CD14-positive monocyte (primary cell): ENCODE measurements at regions not wholly inside any gene's neighbourhood (a gene's known extent, or its start where the extent isn't known, plus 50 kb on each side); places are given as distances from the start of the nearest gene placed in this dataset.

Experiments
- DNase-seq, 3 donors: peaks; one replicate each; pipeline ENCODE4 v3.0.0-alpha.2; 2011 to 2022
- H2AFZ ChIP-seq: 2 replicates; pipeline ENCODE4 v1.6.0; 2012; ENCODE audit warnings: mild to moderate bottlenecking, low read depth, low read length, inconsistent platforms; ENCODE audit not compliant: insufficient read depth, poor library complexity, severe bottlenecking
- H3K27ac ChIP-seq, 2 donors: 1 replicate in 1 of 2; 2 replicates in 1 of 2; pipeline ENCODE4 v1.5.1; 2012 to 2013; ENCODE audit warnings: low read length in 2 of 2, control low read depth in 1 of 2, inconsistent platforms in 1 of 2, low read depth in 1 of 2, mild to moderate bottlenecking in 1 of 2
- H3K27me3 ChIP-seq, 2 donors: one replicate each; pipeline versions ENCODE4 v1.6.0 to v1.6.1; 2011 to 2013; ENCODE audit warnings: low read length in 2 of 2; ENCODE audit not compliant: control insufficient read depth in 2 of 2, insufficient read depth in 2 of 2
- H3K36me3 ChIP-seq, 2 donors: replicated peaks in 1 of 2; 1 replicate in 1 of 2; 2 replicates in 1 of 2; pipeline versions ENCODE4 v1.5.1 to v1.6.1; 2012 to 2013; ENCODE audit warnings: low read length in 2 of 2, control low read depth in 1 of 2, inconsistent platforms in 1 of 2, mild to moderate bottlenecking in 1 of 2; ENCODE audit not compliant: insufficient read depth in 2 of 2, control insufficient read depth in 1 of 2
- H3K4me1 ChIP-seq, 2 donors: 1 replicate in 1 of 2; 2 replicates in 1 of 2; pipeline versions ENCODE4 v1.5.1 to v1.6.1; 2012 to 2013; ENCODE audit warnings: low read length in 2 of 2, control low read depth in 1 of 2, inconsistent platforms in 1 of 2, mild to moderate bottlenecking in 1 of 2, moderate library complexity in 1 of 2; ENCODE audit not compliant: insufficient read depth in 2 of 2, control insufficient read depth in 1 of 2
- H3K4me2 ChIP-seq: replicated peaks from 2 replicates; pipeline ENCODE3; 2012; ENCODE audit warnings: low read length, moderate library complexity, mild to moderate bottlenecking; ENCODE audit not compliant: poor library complexity, severe bottlenecking; ENCODE audit errors: extremely low read depth
- H3K4me3 ChIP-seq, 3 experiments: fragments of 200-600 bp in 1 of 3; sonication (generic) in 1 of 3; replicated peaks in 1 of 3; 1 replicate in 2 of 3; 2 replicates in 1 of 3; pipeline ENCODE4 v1.5.1; 2011 to 2013; ENCODE audit warnings: low read length in 3 of 3, mild to moderate bottlenecking in 3 of 3, control low read depth in 2 of 3, low read depth in 2 of 3, inconsistent platforms in 1 of 3, moderate library complexity in 1 of 3
- H3K79me2 ChIP-seq: 2 replicates; pipeline ENCODE4 v1.6.0; 2012; ENCODE audit warnings: mild to moderate bottlenecking, control low read depth, inconsistent platforms, low read length, moderate library complexity; ENCODE audit not compliant: insufficient read depth
- H3K9ac ChIP-seq: 2 replicates; pipeline ENCODE4 v1.6.0; 2017; ENCODE audit warnings: low read length, mild to moderate bottlenecking; ENCODE audit not compliant: insufficient read depth, poor library complexity, severe bottlenecking
- H3K9me3 ChIP-seq, 2 donors: replicated peaks in 1 of 2; 1 replicate in 1 of 2; 2 replicates in 1 of 2; pipeline versions ENCODE4 v1.5.1 to v1.6.1; 2012 to 2013; ENCODE audit warnings: low read length in 2 of 2, control low read depth in 1 of 2; ENCODE audit not compliant: control insufficient read depth in 1 of 2, insufficient read depth in 1 of 2
- H4K20me1 ChIP-seq: 2 replicates; pipeline ENCODE4 v1.6.0; 2012; ENCODE audit warnings: mild to moderate bottlenecking, low read length, control low read depth, moderate library complexity; ENCODE audit not compliant: insufficient read depth
- H3K27ac Mint-ChIP-seq, 7 donors: one replicate each; pipeline ENCODE4 v1.8.0; 2020; ENCODE audit warnings: mild to moderate bottlenecking in 7 of 7, mixed read lengths in 7 of 7, moderate library complexity in 6 of 7, inconsistent platforms in 2 of 7
- H3K27me3 Mint-ChIP-seq, 3 donors: one replicate each; pipeline ENCODE4 v1.8.0; 2021 to 2022; ENCODE audit warnings: low read depth in 3 of 3, mild to moderate bottlenecking in 3 of 3, mixed read lengths in 3 of 3, moderate library complexity in 3 of 3, inconsistent platforms in 1 of 3
- H3K36me3 Mint-ChIP-seq, 2 donors: one replicate each; pipeline ENCODE4 v1.8.0; 2020; ENCODE audit warnings: mixed read lengths in 2 of 2, inconsistent platforms in 1 of 2, mild to moderate bottlenecking in 1 of 2
- H3K4me1 Mint-ChIP-seq: one replicate; pipeline ENCODE4 v1.8.0; 2020; ENCODE audit warnings: mild to moderate bottlenecking, mixed read lengths
- H3K4me3 Mint-ChIP-seq, 2 donors: one replicate each; pipeline ENCODE4 v1.8.0; 2020; ENCODE audit warnings: mild to moderate bottlenecking in 2 of 2, mixed read lengths in 2 of 2, moderate library complexity in 1 of 2
- H3K9me3 Mint-ChIP-seq, 7 donors: one replicate each; pipeline ENCODE4 v1.8.0; 2020 to 2022; ENCODE audit warnings: mixed read lengths in 7 of 7, mild to moderate bottlenecking in 6 of 7, moderate library complexity in 6 of 7, inconsistent platforms in 2 of 7
- WGBS: methylation state at CpG from one replicate; pipeline ENCODE4 v1.1.5; 2013; ENCODE audit warnings: missing lambda C conversion rate; ENCODE audit not compliant: insufficient coverage; 5-methylcytosine and 5-hydroxymethylcytosine counted together
- intact Hi-C, 2 donors: fragments of 100-400 bp; cut with micrococcal nuclease; formaldehyde crosslinking; loops; one replicate each; pipeline versions ENCODE4 v1.15.0 to v1.15.1; 2023
- TF ChIP-seq, protein P1 (sequence below): fragments of 200-600 bp; IDR thresholded peaks from one replicate; pipeline ENCODE4 v1.8.0; 2022; ENCODE audit warnings: antibody characterized with exemption, mild to moderate bottlenecking

- H3K79me2 ChIP-seq, result no peaks in the 10 kb centered on the region
- H3K4me1 ChIP-seq, result no peaks in the 10 kb centered on the region
- TF ChIP-seq, protein P1, sequence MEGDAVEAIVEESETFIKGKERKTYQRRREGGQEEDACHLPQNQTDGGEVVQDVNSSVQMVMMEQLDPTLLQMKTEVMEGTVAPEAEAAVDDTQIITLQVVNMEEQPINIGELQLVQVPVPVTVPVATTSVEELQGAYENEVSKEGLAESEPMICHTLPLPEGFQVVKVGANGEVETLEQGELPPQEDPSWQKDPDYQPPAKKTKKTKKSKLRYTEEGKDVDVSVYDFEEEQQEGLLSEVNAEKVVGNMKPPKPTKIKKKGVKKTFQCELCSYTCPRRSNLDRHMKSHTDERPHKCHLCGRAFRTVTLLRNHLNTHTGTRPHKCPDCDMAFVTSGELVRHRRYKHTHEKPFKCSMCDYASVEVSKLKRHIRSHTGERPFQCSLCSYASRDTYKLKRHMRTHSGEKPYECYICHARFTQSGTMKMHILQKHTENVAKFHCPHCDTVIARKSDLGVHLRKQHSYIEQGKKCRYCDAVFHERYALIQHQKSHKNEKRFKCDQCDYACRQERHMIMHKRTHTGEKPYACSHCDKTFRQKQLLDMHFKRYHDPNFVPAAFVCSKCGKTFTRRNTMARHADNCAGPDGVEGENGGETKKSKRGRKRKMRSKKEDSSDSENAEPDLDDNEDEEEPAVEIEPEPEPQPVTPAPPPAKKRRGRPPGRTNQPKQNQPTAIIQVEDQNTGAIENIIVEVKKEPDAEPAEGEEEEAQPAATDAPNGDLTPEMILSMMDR, result no peak
- no peak overlapping the region for H3K4me2 ChIP-seq
- intact Hi-C loops, result no loop called here
- H3K9ac ChIP-seq, result no peak overlapping the region
- Mint-ChIP-seq H3K36me3 (no peaks in the 10 kb centered on the region), H3K27ac (no peak overlapping the region), H3K9me3 (peaks cover 0 to 5% (median 0%) of the 10 kb centered on the region in 7 donors), H3K4me3 (no peak overlapping the region), H3K27me3 (peaks cover 0 to 5% (median 2%) of the 10 kb centered on the region in 3 donors), H3K4me1 (no peaks in the 10 kb centered on the region)
- no peak for DNase-seq
- no peak overlapping the region for H3K4me3 ChIP-seq
- 33% methylated on average over 2 of the region's 2 CpGs for WGBS
- no peaks in the 10 kb centered on the region for H3K27me3 ChIP-seq
- no peak overlapping the region for H3K27ac ChIP-seq
- no peak overlapping the region for H2AFZ ChIP-seq
- no peaks in the 10 kb centered on the region for H4K20me1 ChIP-seq
- H3K9me3 ChIP-seq, result no peaks in the 10 kb centered on the region
- no peaks in the 10 kb centered on the region for H3K36me3 ChIP-seq
These were observed 198.4 kb upstream of the SOX4 start for GRCh38 chr6:21395121-21395520.

- Histone ChIP-seq H3K36me3 (no peaks in the 10 kb centered on the region), H3K9me3 (no peaks in the 10 kb centered on the region), H3K4me2 (no peak overlapping the region), H3K9ac (no peak overlapping the region), H3K27ac (no peak overlapping the region), H3K27me3 (no peaks in the 10 kb centered on the region), H4K20me1 (no peaks in the 10 kb centered on the region), H2AFZ (no peak overlapping the region), H3K79me2 (no peaks in the 10 kb centered on the region), H3K4me1 (no peaks in the 10 kb centered on the region), H3K4me3 (no peak overlapping the region)
- TF ChIP-seq, protein P1, result no peak
- Mint-ChIP-seq H3K27ac (no peak overlapping the region), H3K4me1 (no peaks in the 10 kb centered on the region), H3K36me3 (no peaks in the 10 kb centered on the region), H3K27me3 (peaks cover 0 to 5% (median 2%) of the 10 kb centered on the region in 3 donors), H3K9me3 (peaks cover 0 to 4% (median 0%) of the 10 kb centered on the region in 7 donors), H3K4me3 (no peak overlapping the region)
- intact Hi-C loops, result no loop called here
- no peak for DNase-seq
These were observed 197.2 kb upstream of the SOX4 start for GRCh38 chr6:21396313-21396712.
